ACC112 (cell line): ENCODE measurements at regions not wholly inside any gene's neighbourhood (a gene's known extent, or its start where the extent isn't known, plus 50 kb on each side); places are given as distances from the start of the nearest gene placed in this dataset.

Source experiments
- H2AFZ ChIP-seq: fragments of 200-600 bp; sonication (generic); one replicate; pipeline ENCODE4 v1.6.0; 2017; ENCODE audit warnings: antibody characterized with exemption, low read length; ENCODE audit not compliant: unreplicated experiment
- H3K27ac ChIP-seq: fragments of 200-600 bp; sonication (generic); 2 replicates; pipeline ENCODE4 v1.5.1; 2014; ENCODE audit warnings: low read depth, mild to moderate bottlenecking, antibody characterized with exemption, low read length, moderate library complexity
- H3K27me3 ChIP-seq: fragments of 200-600 bp; sonication (generic); 2 replicates; pipeline ENCODE4 v1.6.1; 2014; ENCODE audit warnings: mild to moderate bottlenecking, antibody characterized with exemption, low read length, moderate library complexity, mixed read lengths; ENCODE audit not compliant: insufficient read depth
- H3K36me3 ChIP-seq: fragments of 200-600 bp; sonication (generic); 2 replicates; pipeline ENCODE4 v1.6.1; 2016; ENCODE audit warnings: mild to moderate bottlenecking, antibody characterized with exemption, low read length, moderate library complexity, mixed read lengths; ENCODE audit not compliant: insufficient read depth
- H3K4me1 ChIP-seq: fragments of 200-600 bp; sonication (generic); one replicate; pipeline ENCODE4 v1.6.1; 2016; ENCODE audit warnings: low read length, mixed read lengths; ENCODE audit not compliant: insufficient read depth, unreplicated experiment, control insufficient read depth
- H3K4me3 ChIP-seq: fragments of 200-600 bp; sonication (generic); 2 replicates; pipeline ENCODE4 v1.5.1; 2014; ENCODE audit warnings: mild to moderate bottlenecking, low read depth, low read length
- H3K79me2 ChIP-seq: fragments of 200-600 bp; sonication (generic); one replicate; pipeline ENCODE4 v1.6.0; 2016; ENCODE audit warnings: low read length; ENCODE audit not compliant: control insufficient read depth, unreplicated experiment, insufficient read depth

DNA sequence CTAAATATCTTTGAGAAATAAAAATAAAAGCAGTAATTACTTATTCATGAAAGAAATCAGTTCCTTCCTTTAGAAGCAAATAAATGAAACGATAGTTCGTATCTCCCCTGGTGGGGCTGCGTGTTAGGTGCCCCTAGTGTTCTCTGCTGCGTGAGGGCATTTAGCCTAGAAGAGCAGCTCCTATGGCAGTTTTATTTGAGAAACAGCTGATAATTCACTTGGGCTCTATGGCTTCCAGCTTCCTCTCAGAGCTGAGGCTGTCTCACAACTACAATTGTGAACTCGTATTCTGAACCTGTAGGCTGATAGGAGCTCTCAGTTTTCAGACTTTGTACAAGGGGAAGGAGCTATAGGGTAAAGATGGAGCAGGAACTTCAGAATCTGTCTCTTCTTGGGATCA, 540.0 kb upstream of the MAP3K7 start:
- no peaks in the 10 kb centered on the region for H3K79me2 ChIP-seq
- no peak overlapping the region for H2AFZ ChIP-seq
- H3K4me1 ChIP-seq, result no peaks in the 10 kb centered on the region
- H3K4me3 ChIP-seq, result no peak overlapping the region
- no peaks in the 10 kb centered on the region for H3K27me3 ChIP-seq
- no peaks in the 10 kb centered on the region for H3K36me3 ChIP-seq
- H3K27ac ChIP-seq, result no peak overlapping the region

DNA sequence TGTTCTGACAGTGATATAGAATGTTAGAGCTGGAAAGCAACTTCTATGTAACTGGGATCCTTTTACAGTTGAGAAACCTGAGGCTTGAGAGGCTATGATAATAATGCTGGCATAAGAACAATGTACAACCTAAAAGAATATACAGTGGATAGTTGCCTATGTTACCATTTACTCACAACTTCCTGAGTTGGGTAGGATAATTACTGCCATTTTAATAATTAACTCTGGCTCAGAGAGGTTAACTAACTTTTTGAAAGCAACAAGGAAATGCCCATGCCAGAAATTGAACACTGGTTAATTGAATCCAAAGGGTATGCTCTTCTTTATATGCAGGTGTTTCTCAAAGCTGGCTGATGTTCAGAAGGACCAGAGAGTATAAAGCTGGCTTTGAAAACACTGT, 530.7 kb upstream of the MAP3K7 start:
- Histone ChIP-seq H3K36me3 (no peaks in the 10 kb centered on the region), H2AFZ (no peak overlapping the region), H3K79me2 (no peaks in the 10 kb centered on the region), H3K27me3 (no peaks in the 10 kb centered on the region), H3K4me1 (no peaks in the 10 kb centered on the region), H3K27ac (no peak overlapping the region), H3K4me3 (no peak overlapping the region)

DNA sequence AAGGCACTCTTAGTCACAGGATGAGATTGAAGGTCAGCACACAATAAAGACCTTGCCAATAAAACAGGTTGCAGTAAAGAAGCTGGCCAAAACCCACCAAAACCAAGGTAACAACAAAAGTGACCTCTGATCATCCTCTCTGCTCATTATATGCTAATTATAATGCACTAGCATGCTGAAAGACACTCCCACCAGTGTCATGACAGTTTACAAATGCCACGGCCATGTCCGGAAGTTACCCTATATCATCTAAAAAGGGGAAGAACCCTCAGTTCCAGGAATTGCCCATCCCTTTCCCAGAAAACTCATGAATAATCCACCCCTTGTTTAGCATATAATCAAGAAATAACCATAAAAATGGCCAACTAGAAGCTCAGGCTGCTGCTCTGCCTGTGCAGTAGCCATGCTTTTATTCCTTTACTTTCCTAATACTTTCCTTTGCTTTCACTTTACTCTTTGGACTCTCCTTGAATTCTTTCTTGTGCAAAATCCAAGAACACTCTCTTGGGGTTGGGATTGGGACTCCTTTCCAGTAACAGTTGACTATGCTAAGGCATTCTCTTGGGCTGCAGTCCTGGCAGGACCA, 527.3 kb upstream of the MAP3K7 start:
- Histone ChIP-seq H3K27me3 (no peaks in the 10 kb centered on the region), H3K4me3 (no peak overlapping the region), H3K27ac (no peak overlapping the region), H2AFZ (no peak overlapping the region), H3K36me3 (no peaks in the 10 kb centered on the region), H3K79me2 (no peaks in the 10 kb centered on the region), H3K4me1 (no peaks in the 10 kb centered on the region)

DNA sequence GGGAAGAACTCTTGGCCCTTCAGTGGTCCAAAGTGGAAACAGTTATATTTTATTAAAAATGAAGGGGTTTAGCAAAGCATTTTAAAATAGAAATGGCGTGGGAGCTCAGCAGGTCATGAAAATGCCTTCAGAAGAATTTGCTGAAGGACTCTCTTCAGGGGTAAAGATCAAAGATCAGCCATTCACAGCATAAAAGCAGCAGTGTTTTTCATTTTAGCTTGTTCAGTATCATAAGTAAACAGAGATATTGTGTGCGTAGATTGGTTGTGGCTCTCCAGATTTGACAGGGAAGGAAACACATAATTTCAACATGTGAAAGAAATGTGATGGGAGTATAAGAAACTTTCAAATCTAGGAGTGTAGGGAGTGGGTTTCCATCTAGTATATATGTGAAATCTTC, 519.2 kb upstream of the MAP3K7 start:
- H3K27ac ChIP-seq, result no peak overlapping the region
- H3K4me1 ChIP-seq, result no peaks in the 10 kb centered on the region
- no peaks in the 10 kb centered on the region for H3K79me2 ChIP-seq
- H3K4me3 ChIP-seq, result no peak overlapping the region
- no peaks in the 10 kb centered on the region for H3K27me3 ChIP-seq
- no peaks in the 10 kb centered on the region for H3K36me3 ChIP-seq
- H2AFZ ChIP-seq, result no peak overlapping the region

DNA sequence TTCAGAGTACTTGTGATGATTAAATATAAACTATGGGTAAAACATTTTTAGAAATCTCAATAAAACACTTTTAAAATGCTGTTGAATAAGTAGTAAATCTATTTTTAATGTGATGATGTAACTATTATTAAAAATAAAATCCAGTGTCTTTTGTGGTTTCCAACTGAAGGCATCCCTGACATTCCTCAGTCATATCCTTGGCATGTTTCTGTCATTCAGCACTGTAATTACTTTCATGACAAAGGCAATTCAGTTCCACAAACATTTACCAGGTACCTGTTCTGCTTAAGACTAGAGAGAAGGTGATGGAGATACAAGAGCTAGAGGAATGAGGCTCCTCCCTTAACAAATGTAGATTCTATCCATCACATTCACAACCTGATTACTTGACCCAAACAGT, 518.7 kb upstream of the MAP3K7 start:
- H3K79me2 ChIP-seq, result no peaks in the 10 kb centered on the region

DNA sequence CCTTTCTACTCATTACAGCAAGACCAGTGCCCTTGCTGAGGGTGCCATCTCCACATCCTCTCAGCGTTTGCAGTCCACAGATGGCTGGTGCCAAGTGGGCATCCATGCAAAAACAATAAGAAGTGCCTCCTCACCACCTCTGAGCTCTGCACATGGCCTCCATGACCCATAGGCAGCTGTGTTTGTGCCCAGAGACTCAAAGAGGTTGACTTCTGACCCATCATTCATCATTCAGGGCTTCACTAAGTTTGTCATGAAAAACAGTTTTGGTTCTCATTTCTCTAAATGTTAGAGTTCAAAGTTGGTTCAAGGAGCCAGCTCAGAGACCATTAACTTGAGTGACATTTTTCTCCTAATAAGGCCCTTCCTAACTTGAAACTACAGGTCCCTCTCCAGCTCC, 512.6 kb upstream of the MAP3K7 start:
- no peak overlapping the region for H3K27ac ChIP-seq
- no peaks in the 10 kb centered on the region for H3K36me3 ChIP-seq
- no peaks in the 10 kb centered on the region for H3K4me1 ChIP-seq
- no peaks in the 10 kb centered on the region for H3K79me2 ChIP-seq
- H3K4me3 ChIP-seq, result no peak overlapping the region
- H3K27me3 ChIP-seq, result no peaks in the 10 kb centered on the region
- H2AFZ ChIP-seq, result no peak overlapping the region

More for the DNA sequence above, 518.7 kb upstream of the MAP3K7 start:
- no peaks in the 10 kb centered on the region for H3K4me1 ChIP-seq
- H3K4me3 ChIP-seq, result no peak overlapping the region
- H3K36me3 ChIP-seq, result no peaks in the 10 kb centered on the region
- H2AFZ ChIP-seq, result no peak overlapping the region
- no peaks in the 10 kb centered on the region for H3K27me3 ChIP-seq
- no peak overlapping the region for H3K27ac ChIP-seq

DNA sequence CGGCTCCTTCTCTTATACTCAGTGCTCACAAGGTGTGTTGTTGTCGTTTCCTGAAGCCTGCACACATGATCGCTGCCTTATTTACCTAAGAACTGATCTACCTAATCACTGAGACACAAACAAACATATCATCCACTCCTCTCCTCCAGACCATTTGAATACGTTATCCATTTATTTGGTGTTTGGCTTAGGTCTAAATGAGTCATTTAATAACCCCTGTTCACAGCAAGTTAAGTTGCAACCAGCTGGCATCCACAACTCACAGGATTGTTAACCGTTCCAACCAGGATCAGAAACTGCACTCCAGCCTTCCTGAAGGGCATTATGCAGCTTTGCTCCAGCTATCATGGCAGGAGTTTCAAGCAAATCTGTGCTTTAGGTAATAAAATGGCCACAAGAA, 511.1 kb upstream of the MAP3K7 start:
- no peak overlapping the region for H2AFZ ChIP-seq
- H3K27ac ChIP-seq, result no peak overlapping the region
- no peaks in the 10 kb centered on the region for H3K27me3 ChIP-seq
- H3K4me3 ChIP-seq, result no peak overlapping the region
- H3K79me2 ChIP-seq, result no peaks in the 10 kb centered on the region
- no peaks in the 10 kb centered on the region for H3K36me3 ChIP-seq
- H3K4me1 ChIP-seq, result no peaks in the 10 kb centered on the region

DNA sequence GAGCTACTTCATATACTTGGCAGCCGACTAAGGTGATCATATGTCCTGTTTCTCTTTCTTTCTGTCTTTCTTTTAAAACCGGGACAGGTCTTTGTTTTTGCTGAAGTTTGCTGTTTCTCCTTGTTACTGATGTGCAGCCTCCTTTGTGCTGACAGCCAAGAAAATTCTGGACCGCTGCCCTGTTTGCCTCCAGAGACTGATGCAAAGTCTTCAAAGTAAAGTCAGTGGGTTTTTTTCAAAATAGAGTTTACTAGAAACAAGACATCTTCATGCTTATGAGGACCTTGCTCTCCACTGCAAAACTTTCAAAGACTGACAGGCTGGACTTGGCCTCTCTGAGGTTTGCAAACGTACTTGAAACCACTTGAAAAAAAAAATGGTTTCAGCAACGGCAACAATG, 510.5 kb upstream of the MAP3K7 start:
- no peaks in the 10 kb centered on the region for H3K79me2 ChIP-seq
- H3K36me3 ChIP-seq, result no peaks in the 10 kb centered on the region
- no peaks in the 10 kb centered on the region for H3K4me1 ChIP-seq
- no peaks in the 10 kb centered on the region for H3K27me3 ChIP-seq
- H3K4me3 ChIP-seq, result no peak overlapping the region
- H2AFZ ChIP-seq, result no peak overlapping the region
- H3K27ac ChIP-seq, result no peak overlapping the region

DNA sequence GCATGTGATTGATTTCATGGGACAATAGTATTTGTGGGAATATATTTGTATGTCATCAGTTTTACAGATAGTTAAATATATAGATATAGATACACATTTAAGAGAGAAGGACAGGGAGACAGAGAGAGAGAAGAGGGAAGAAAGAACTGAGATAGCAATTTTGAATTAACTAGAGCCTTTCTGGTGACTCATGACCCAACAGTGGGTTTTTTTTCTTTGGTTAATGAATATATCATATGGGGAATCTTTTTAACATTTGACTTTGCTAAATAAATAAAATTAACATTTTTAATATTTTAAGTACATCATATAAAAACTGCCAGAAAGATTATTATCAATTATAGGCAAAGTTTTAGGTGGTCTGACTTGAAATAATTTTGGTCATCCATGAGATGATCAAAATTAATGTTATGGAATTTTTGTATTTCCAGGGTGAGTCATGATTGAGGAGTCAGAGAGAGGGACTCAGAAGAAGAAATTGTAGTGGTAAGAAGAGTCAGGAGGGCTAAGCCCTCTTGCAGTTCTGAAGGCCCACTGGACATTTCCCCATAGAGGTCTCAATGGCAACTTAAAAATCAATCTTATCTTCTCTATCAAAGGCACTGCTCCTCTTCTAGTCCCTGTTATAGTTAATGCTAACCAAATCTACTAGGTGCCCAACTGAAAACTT, 508.1 kb upstream of the MAP3K7 start:
- H3K79me2 ChIP-seq, result no peaks in the 10 kb centered on the region

DNA sequence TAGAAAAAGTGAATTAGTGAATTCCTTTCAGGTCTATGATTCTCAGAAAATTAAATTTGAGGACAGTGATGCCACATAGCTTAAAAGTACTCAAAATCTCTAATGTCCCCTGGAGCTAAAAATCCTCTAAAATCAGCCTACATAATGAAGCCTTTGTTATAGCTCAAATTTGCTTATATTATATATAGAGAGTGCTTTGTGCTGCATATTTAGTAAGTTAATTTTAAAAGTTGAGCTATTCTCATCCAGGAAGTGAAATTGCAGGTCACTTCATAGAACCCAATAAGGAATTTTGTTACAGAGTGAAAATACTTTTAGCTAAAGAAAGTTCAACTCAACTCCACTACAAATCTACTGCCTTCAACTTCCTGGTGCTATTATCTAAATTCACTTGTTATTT, 507.5 kb upstream of the MAP3K7 start:
- no peak overlapping the region for H3K4me3 ChIP-seq
- no peaks in the 10 kb centered on the region for H3K79me2 ChIP-seq
- H3K4me1 ChIP-seq, result no peaks in the 10 kb centered on the region
- H3K36me3 ChIP-seq, result no peaks in the 10 kb centered on the region
- no peak overlapping the region for H3K27ac ChIP-seq
- H3K27me3 ChIP-seq, result no peaks in the 10 kb centered on the region
- no peak overlapping the region for H2AFZ ChIP-seq

More for the DNA sequence above, 508.1 kb upstream of the MAP3K7 start:
- Histone ChIP-seq H3K4me1 (no peaks in the 10 kb centered on the region), H3K4me3 (no peak overlapping the region), H3K27me3 (no peaks in the 10 kb centered on the region), H3K27ac (no peak overlapping the region), H3K36me3 (no peaks in the 10 kb centered on the region), H2AFZ (no peak overlapping the region)

DNA sequence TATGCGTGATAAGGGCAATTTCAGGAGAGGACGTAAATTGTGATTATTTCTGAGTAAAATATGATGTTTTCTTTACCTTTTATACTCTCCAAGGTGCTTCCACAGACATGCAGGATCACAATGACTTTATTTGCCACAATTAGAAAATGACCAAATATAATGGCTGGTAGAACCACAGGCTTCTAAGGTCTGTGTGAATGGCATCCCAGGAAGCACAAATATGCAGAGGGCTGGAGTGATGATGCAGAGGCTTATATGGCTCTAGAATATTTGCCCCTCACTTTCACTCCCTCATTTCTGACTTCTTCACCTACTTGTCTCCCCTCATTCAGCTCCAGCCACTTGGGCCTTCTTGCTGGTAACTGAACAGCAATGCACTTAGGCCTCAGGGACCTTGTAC, 502.1 kb upstream of the MAP3K7 start:
- H3K4me3 ChIP-seq, result no peak overlapping the region
- no peak overlapping the region for H3K27ac ChIP-seq
- no peaks in the 10 kb centered on the region for H3K27me3 ChIP-seq
- H2AFZ ChIP-seq, result no peak overlapping the region
- no peaks in the 10 kb centered on the region for H3K4me1 ChIP-seq
- no peaks in the 10 kb centered on the region for H3K79me2 ChIP-seq
- no peaks in the 10 kb centered on the region for H3K36me3 ChIP-seq
